ENCODE measurements at regions not wholly inside any gene's neighbourhood (a gene's known extent, or its start where the extent isn't known, plus 50 kb on each side); places are given as distances from the start of the nearest gene placed in this dataset.

DNA sequence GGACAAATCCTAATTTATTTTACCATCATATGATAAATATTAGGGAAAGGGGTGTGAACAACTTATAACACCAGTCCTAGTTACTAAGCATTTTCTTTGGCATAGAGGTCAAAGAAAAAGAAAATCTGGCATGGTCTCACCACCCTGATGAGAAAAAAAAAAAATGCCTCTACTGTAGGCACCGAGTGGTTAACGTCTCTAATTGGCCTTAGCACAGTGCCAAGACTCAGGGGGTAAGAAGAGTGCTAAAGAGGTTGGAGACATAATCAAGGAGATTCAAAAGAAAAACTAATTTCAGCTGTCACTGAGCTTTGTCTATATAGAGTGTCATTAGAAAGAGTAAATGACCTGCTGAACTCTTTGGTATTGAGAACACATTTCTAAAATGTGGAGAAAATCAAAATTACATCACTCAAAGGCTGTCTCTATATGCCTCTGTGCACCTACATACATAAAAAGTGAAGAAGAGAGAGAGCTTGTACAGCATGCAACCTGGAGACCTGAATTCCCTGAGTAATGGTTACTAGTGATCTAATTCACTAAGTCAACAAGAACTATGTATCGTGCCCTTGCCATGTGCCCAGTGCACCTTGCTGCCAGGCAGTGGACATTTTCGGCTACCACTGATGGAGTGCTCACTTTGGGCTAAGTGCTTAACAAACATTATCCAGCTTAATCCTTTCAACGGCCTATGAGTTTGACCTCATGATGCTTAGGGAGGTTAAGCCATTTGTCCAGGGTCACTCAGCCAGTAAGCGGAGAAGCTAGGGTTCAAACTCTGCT is 113.8 kb upstream of the G2E3 start:
- TF ChIP-seq CTCF (conservative IDR thresholded peaks at IDR 0.05 in 1 of 2, IDR thresholded peaks at IDR 0.05 in 1 of 2; ENCODE audit: low read depth in 1 of 2, low read length in 2 of 2), result no peak
- no peak for TF ChIP-seq EZH2 (IDR thresholded peaks at IDR 0.05; ENCODE audit: low read length, missing control alignments)
